ENCODE measurements at regions not wholly inside any gene's neighbourhood (a gene's known extent, or its start where the extent isn't known, plus 50 kb on each side); places are given as distances from the start of the nearest gene placed in this dataset.
"Not testable (repeated sequence)": the region's sequence is repeated elsewhere in the genome, so short reads cannot be mapped to it uniquely, and the experiment has no call there.

- no peak for ATAC-seq
- TF ChIP-seq, protein P1, sequence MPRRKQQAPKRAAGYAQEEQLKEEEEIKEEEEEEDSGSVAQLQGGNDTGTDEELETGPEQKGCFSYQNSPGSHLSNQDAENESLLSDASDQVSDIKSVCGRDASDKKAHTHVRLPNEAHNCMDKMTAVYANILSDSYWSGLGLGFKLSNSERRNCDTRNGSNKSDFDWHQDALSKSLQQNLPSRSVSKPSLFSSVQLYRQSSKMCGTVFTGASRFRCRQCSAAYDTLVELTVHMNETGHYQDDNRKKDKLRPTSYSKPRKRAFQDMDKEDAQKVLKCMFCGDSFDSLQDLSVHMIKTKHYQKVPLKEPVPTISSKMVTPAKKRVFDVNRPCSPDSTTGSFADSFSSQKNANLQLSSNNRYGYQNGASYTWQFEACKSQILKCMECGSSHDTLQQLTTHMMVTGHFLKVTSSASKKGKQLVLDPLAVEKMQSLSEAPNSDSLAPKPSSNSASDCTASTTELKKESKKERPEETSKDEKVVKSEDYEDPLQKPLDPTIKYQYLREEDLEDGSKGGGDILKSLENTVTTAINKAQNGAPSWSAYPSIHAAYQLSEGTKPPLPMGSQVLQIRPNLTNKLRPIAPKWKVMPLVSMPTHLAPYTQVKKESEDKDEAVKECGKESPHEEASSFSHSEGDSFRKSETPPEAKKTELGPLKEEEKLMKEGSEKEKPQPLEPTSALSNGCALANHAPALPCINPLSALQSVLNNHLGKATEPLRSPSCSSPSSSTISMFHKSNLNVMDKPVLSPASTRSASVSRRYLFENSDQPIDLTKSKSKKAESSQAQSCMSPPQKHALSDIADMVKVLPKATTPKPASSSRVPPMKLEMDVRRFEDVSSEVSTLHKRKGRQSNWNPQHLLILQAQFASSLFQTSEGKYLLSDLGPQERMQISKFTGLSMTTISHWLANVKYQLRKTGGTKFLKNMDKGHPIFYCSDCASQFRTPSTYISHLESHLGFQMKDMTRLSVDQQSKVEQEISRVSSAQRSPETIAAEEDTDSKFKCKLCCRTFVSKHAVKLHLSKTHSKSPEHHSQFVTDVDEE (CRISPR knock-in tag; IDR thresholded peaks at IDR 0.05), result no peak
- TF ChIP-seq ZNF70 (CRISPR knock-in tag; IDR thresholded peaks at IDR 0.05), result no peak
- TF ChIP-seq, protein P2, sequence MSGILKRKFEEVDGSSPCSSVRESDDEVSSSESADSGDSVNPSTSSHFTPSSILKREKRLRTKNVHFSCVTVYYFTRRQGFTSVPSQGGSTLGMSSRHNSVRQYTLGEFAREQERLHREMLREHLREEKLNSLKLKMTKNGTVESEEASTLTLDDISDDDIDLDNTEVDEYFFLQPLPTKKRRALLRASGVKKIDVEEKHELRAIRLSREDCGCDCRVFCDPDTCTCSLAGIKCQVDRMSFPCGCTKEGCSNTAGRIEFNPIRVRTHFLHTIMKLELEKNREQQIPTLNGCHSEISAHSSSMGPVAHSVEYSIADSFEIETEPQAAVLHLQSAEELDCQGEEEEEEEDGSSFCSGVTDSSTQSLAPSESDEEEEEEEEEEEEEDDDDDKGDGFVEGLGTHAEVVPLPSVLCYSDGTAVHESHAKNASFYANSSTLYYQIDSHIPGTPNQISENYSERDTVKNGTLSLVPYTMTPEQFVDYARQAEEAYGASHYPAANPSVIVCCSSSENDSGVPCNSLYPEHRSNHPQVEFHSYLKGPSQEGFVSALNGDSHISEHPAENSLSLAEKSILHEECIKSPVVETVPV (CRISPR knock-in tag; IDR thresholded peaks at IDR 0.05), result no peak
- TF ChIP-seq OSR1 (CRISPR knock-in tag; IDR thresholded peaks at IDR 0.05), result no peak
- no peak for TF ChIP-seq PPARA (CRISPR knock-in tag; IDR thresholded peaks at IDR 0.05; ENCODE audit: borderline replicate concordance)
- no peak for TF ChIP-seq BACH2 (CRISPR knock-in tag; IDR thresholded peaks at IDR 0.05; ENCODE audit: borderline replicate concordance)
- no peak for TF ChIP-seq ZC3H10 (CRISPR knock-in tag; IDR thresholded peaks at IDR 0.05)
- TF ChIP-seq ZNF8 (CRISPR knock-in tag; IDR thresholded peaks at IDR 0.05), result no peak
- no peak for TF ChIP-seq ZFP3 (CRISPR knock-in tag; IDR thresholded peaks at IDR 0.05)
- TF ChIP-seq ZNF565 (CRISPR knock-in tag; conservative IDR thresholded peaks at IDR 0.05; ENCODE audit: low read depth), result no peak
- TF ChIP-seq RARB (CRISPR knock-in tag; IDR thresholded peaks at IDR 0.05), result no peak
- TF ChIP-seq GLIS3 (CRISPR knock-in tag; IDR thresholded peaks at IDR 0.05), result no peak
Measured at GRCh38 chr13:55977436-55977835, 1163.3 kb upstream of the PRR20A start.

GRCh38 chr13:55981381-55981780 is 1159.3 kb upstream of the PRR20A start:
- ATAC-seq, result no peak
- TF ChIP-seq, protein P3, sequence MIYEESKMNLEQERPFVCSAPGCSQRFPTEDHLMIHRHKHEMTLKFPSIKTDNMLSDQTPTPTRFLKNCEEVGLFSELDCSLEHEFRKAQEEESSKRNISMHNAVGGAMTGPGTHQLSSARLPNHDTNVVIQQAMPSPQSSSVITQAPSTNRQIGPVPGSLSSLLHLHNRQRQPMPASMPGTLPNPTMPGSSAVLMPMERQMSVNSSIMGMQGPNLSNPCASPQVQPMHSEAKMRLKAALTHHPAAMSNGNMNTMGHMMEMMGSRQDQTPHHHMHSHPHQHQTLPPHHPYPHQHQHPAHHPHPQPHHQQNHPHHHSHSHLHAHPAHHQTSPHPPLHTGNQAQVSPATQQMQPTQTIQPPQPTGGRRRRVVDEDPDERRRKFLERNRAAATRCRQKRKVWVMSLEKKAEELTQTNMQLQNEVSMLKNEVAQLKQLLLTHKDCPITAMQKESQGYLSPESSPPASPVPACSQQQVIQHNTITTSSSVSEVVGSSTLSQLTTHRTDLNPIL (CRISPR knock-in tag; IDR thresholded peaks at IDR 0.05; ENCODE audit: low read depth), result no peak
- TF ChIP-seq OSR1 (CRISPR knock-in tag; IDR thresholded peaks at IDR 0.05), result no peak
- no peak for TF ChIP-seq ZC3H10 (CRISPR knock-in tag; IDR thresholded peaks at IDR 0.05)
- TF ChIP-seq ESRRG (CRISPR knock-in tag; IDR thresholded peaks at IDR 0.05), result no peak
- TF ChIP-seq, protein P2 (CRISPR knock-in tag; IDR thresholded peaks at IDR 0.05), result no peak
- no peak for TF ChIP-seq ZNF8 (CRISPR knock-in tag; IDR thresholded peaks at IDR 0.05)
- no peak for TF ChIP-seq ARNTL (CRISPR knock-in tag; IDR thresholded peaks at IDR 0.05; ENCODE audit: borderline replicate concordance, low read depth)
- TF ChIP-seq, protein P1 (CRISPR knock-in tag; IDR thresholded peaks at IDR 0.05), result no peak
- no peak for TF ChIP-seq ZFP3 (CRISPR knock-in tag; IDR thresholded peaks at IDR 0.05)
- TF ChIP-seq TOX (CRISPR knock-in tag; IDR thresholded peaks at IDR 0.05; ENCODE audit: borderline replicate concordance), result no peak
- TF ChIP-seq ZFP30 (CRISPR knock-in tag; IDR thresholded peaks at IDR 0.05), result no peak
- TF ChIP-seq TCF4 (CRISPR knock-in tag; IDR thresholded peaks at IDR 0.05; ENCODE audit: borderline replicate concordance), result no peak
- TF ChIP-seq ZNF70 (CRISPR knock-in tag; IDR thresholded peaks at IDR 0.05), result no peak
- TF ChIP-seq ISL1 (CRISPR knock-in tag; IDR thresholded peaks at IDR 0.05), result no peak

- ATAC-seq, result not testable (repeated sequence)
Measured at GRCh38 chr13:55984026-55984425, 1156.7 kb upstream of the PRR20A start.
